Stimulated activated CD8-positive, alpha-beta memory T cell treated with anti-CD3 and anti-CD28 coated beads, Interleukin-4, amount 100 ng/mL, for 1 hour (primary cell): ENCODE measurements at regions not wholly inside any gene's neighbourhood (a gene's known extent, or its start where the extent isn't known, plus 50 kb on each side); places are given as distances from the start of the nearest gene placed in this dataset.
"Not testable (repeated sequence)": the region's sequence is repeated elsewhere in the genome, so short reads cannot be mapped to it uniquely, and the experiment has no call there.

Source experiments
- DNase-seq, 2 donors: peaks; one replicate each; pipeline ENCODE4 v3.0.0-alpha.2; 2020; ENCODE audit warnings: low read depth in 2 of 2, low spot score in 1 of 2

DNA sequence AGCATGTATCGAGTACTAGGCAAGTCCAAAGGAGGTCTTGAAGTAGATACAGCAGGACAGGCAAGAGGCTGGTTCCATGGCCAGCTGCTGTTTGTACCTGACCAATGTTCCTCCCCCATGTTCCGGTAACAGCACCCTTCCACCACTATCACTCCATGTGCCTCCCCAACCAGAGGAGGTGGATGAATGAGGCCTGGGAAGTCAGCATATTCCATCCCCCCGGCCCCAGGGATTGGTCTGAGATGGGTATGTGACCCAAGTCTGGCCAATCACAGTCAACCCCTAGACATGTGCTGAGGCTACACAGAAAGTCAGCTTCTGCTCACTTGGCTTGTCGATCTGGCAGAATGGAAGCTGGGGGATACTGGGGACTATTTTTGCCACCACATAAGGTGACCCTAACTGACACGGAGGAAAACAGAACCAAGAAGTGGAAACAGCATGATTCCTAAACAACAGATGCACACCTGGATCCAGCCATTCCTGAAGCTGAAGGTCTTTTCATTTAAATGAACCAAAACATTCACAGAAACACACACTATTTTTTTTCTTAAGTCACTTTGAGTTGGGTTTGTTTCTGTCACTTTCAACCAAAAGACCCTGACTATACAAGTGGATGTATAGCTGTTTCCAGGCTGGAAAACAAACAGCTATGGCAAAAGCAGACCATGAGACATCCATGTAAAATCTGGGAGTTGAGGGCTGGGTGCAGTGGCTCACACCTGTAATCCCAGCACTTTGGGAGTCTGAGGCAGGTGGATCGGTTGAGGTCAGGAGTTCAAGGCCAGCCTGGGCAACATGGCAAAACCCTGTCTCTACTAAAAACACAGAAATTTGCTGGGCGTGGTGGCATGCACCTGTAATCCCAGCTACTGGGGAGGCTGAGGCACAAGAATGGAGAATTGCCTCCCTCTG lies 70.4 kb upstream of the PTPN1 start:
- no peak for DNase-seq

- no peak for DNase-seq
Observed at GRCh38 chr20:50442512-50442911, 67.7 kb upstream of the PTPN1 start.

DNA sequence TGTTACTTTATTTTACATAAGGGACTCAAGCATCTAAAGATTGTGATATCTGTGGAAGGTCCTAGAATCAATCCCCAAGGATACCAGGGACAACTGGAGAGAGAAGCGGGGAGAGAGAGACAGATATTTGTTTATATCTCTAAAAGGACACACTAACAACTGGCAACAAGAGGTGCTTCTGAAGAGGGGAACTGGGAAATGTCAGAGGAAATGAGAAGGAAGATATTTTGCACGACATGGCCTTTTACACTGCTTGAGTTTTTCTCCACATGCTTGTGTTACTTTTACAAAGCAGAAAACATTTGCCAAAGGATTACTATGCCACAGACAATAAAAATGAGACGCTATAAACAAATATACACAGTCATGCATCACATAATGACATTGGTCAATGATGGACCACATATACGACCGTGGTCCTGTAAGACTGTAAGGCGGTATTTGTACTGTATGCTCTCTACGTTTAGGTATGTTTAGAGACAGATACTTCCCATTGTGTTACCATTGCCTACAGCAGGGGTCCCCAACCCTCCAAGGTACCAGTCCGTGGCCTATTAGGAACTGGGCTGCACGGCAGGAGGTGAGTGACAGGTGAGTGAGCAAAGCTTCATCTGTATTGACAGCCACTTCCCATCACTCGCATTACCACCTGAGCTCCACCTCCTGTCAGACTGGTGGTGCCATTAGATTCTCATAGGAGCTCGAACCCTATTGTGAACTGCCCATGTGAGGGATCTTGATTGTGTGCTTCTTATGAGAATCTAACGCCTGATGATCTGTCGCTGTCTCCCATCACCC lies 64.6 kb upstream of the PTPN1 start:
- DNase-seq: no peak

GRCh38 chr20:50446351-50447101 lies 63.7 kb upstream of the PTPN1 start:
- DNase-seq: no peak

DNA sequence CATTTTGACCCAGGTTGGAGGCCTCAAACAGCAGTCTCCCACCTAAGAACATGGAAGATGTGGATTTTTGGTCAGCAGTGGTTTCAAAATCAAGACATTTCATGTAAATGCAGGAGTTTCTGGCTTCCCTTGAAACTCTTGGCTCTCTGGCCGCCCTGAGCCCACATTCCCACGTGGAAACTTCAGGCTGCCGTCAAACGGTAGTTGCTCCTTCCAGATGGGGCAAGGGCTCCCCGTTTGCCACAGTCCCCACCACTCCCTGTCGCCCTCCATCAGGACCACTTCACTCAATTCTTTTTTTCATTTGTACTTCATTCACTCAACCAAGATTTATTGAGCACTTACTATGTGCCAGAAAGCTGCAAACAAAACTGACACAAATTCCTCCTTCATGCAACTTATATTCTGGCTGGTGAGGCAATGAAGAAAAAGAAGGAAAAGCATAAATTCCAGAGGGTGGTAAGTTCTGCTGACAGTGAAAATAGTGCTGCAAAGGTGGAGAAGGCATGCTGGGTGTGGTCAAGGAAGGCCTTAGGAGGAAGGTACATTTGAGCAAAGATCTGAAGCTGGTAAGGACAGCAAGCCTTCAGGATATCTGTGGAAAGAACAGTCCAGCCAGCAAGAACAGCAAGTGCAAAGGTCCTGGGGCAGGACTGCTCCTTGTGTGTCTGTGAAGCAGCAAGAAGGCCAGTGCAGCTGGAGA lies 62.9 kb upstream of the PTPN1 start:
- no peak for DNase-seq

- no peak for DNase-seq
Observed at GRCh38 chr20:50447817-50448216, 62.4 kb upstream of the PTPN1 start.

DNA sequence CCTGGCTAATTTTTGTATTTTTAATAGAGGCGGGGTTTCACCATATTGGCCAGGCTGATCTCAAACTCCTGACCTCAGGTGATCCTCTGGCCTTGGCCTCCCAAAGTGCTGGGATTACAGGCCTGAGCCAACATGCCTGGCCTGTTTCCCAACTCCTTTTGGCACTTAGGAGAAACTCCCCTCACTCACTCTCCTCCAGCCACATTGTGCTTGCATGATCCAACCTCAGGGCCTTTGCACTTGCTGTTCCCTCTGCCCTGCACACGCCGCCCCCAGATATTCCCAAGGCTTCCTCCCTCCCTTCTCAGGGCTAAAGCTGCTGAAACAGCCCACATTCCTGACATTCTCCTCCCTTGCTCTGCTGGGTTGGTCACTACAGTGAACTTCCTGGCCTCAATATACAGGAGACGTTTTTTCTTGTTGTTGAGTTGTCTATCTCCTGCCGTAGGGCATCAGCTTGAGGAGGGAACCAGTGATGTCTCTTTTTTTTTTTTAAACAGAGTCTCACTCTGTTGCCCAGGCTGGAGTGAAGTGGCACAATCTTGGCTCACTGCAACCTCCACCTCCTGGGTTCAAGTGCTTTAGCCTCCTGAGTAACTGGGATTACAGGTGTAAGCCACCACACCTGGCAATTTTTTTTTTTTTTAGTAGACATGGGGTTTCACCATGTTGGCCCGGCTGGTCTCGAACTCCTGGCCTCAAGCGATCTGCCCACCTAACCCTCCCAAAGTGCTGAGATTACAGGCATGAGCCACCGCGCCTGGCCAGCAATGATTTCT lies 61.4 kb upstream of the PTPN1 start:
- not testable (repeated sequence) for DNase-seq

DNA sequence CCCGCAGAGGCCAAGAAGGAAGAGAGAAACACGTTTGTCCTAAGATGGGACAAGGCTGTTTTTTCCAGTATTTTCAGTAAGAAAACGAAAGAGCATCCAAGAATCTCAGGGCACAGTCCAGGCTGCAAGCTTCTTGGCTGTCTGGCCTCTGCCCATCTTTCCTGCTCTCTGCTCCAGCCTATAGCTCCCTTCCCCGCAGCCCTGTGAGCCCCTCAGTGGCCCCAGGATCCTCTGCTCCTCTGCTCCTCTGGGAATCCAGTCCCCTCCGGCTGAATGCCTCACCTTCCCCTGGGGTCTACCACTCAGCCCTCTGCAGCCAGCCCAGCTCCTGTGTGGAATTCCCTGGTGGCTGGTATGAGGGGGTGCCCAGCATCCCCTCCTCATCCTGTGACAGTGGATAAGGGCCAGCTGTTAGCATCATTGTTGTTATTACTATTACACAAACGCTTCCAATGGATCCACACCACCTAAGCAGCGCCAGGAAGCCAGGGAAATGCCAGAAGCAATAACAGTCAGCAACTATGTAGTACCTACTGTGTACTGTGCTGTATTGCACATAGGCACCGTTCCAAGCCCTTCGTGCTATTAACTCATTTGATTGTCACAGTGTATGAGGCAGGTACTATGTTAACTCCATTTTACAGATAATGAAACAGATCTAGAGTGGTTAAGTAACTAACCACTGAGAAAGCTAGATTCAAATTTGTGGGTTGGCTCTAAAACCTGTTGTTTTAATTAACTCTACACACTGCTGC lies 60.3 kb upstream of the PTPN1 start:
- no peak for DNase-seq

- no peak for DNase-seq
Observed at GRCh38 chr20:50450493-50450826, 59.7 kb upstream of the PTPN1 start.

DNA sequence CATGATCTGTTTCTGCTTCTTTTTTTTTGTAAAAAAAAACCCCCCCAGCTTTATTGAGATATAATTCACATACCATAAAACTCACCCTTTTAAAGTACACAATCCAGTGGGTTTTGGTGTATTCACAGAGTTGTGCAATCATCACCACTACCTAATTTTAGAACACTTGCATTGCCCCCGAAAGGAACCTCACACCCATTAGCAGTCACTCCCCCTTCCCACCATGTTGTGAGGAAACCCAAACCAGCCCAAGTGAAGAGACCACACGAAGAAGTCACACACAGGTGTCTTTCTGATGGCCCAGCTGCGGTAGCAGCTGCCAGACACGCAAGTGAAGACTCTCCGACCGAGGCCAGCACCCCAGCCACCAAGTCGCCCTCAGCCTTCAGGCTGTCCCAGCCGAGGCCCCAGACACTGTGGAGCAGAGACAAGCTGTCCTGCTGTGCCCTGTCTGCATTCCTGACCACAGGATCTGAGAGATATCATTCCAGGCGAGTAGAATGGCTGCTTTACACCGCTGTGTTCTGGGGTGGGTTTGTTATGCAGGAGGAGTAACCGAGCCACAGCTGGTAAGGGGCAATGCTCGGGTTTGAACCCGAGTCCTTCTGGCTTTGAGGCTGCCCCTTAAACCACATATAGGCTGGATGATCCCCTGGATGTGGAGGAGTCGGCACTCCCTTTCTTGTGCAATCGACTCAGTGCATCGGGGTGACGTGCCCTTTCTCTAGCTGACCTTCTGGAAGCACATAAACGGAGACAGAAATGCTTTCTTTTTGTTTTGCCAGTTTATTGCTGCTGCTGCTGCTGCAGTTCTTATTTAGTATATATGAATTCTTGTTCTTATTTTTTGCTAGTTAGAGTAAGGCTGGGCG lies 59.1 kb upstream of the PTPN1 start:
- no peak for DNase-seq

GRCh38 chr20:50451792-50452425 lies 58.3 kb upstream of the PTPN1 start:
- DNase-seq: not testable (repeated sequence)

- DNase-seq: no peak
Observed at GRCh38 chr20:50453533-50454244, 56.5 kb upstream of the PTPN1 start.

GRCh38 chr20:50455245-50455644 lies 54.9 kb upstream of the PTPN1 start:
- not testable (repeated sequence) for DNase-seq

GRCh38 chr20:50455656-50456451 lies 54.3 kb upstream of the PTPN1 start:
- DNase-seq: no peak

GRCh38 chr20:50456452-50457324 lies 53.5 kb upstream of the PTPN1 start:
- no peak for DNase-seq
